ENCODE measurements at regions not wholly inside any gene's neighbourhood (a gene's known extent, or its start where the extent isn't known, plus 50 kb on each side); places are given as distances from the start of the nearest gene placed in this dataset.

GRCh38 chr6:19036196-19036555 is 649.0 kb downstream of the RNF144B start:
- Histone ChIP-seq H3K36me3 (replicated peaks in 1 of 2; ENCODE audit: control insufficient read depth in 1 of 2, insufficient read depth in 2 of 2, low read length in 2 of 2) (no peaks in the 10 kb centered on the region), H3K27ac (ENCODE audit: low read depth in 1 of 2, low read length in 2 of 2) (no peak overlapping the region), H4K20me1 (ENCODE audit: insufficient read depth, low read length) (no peaks in the 10 kb centered on the region), H3K79me2 (ENCODE audit: insufficient read depth, low read length) (no peaks in the 10 kb centered on the region), H3K9ac (ENCODE audit: insufficient read depth, low read length, poor library complexity, severe bottlenecking) (no peak overlapping the region), H3K4me3 (replicated peaks in 1 of 3; ENCODE audit: low read depth in 2 of 3, low read length in 3 of 3) (no peak overlapping the region), H3K4me1 (ENCODE audit: control insufficient read depth in 1 of 2, insufficient read depth in 2 of 2, low read length in 2 of 2) (no peaks in the 10 kb centered on the region), H3K9me3 (replicated peaks in 1 of 2; ENCODE audit: control insufficient read depth in 1 of 2, insufficient read depth in 1 of 2, low read length in 2 of 2) (no peaks in the 10 kb centered on the region), H2AFZ (ENCODE audit: insufficient read depth, low read depth, low read length, poor library complexity, severe bottlenecking) (no peak overlapping the region), H3K4me2 (replicated peaks; ENCODE audit: extremely low read depth, low read length, poor library complexity, severe bottlenecking) (no peak overlapping the region), H3K27me3 (ENCODE audit: control insufficient read depth in 2 of 2, insufficient read depth in 2 of 2, low read length in 2 of 2) (no peaks in the 10 kb centered on the region)
- Mint-ChIP-seq H3K4me1 (no peaks in the 10 kb centered on the region), H3K27ac (no peak overlapping the region), H3K27me3 (ENCODE audit: low read depth in 3 of 3) (no peaks in the 10 kb centered on the region), H3K4me3 (no peak overlapping the region), H3K9me3 (peaks cover 0 to 2% (median 0%) of the 10 kb centered on the region in 7 donors), H3K36me3 (no peaks in the 10 kb centered on the region)
- intact Hi-C loops (cut with micrococcal nuclease): no loop called here
- TF ChIP-seq CTCF (IDR thresholded peaks at IDR 0.05): no peak
- 100% methylated on average over 1 of the region's 2 CpGs for WGBS (ENCODE audit: insufficient coverage)
- no peak for DNase-seq

GRCh38 chr6:19037607-19038006 is 650.5 kb downstream of the RNF144B start:
- DNase-seq: no peak
- Histone ChIP-seq H3K36me3 (replicated peaks in 1 of 2; ENCODE audit: control insufficient read depth in 1 of 2, insufficient read depth in 2 of 2, low read length in 2 of 2) (no peaks in the 10 kb centered on the region), H3K9me3 (replicated peaks in 1 of 2; ENCODE audit: control insufficient read depth in 1 of 2, insufficient read depth in 1 of 2, low read length in 2 of 2) (no peaks in the 10 kb centered on the region), H3K4me2 (replicated peaks; ENCODE audit: extremely low read depth, low read length, poor library complexity, severe bottlenecking) (no peak overlapping the region), H3K79me2 (ENCODE audit: insufficient read depth, low read length) (no peaks in the 10 kb centered on the region), H3K4me3 (replicated peaks in 1 of 3; ENCODE audit: low read depth in 2 of 3, low read length in 3 of 3) (no peak overlapping the region), H4K20me1 (ENCODE audit: insufficient read depth, low read length) (no peaks in the 10 kb centered on the region), H3K27ac (ENCODE audit: low read depth in 1 of 2, low read length in 2 of 2) (no peak overlapping the region), H3K4me1 (ENCODE audit: control insufficient read depth in 1 of 2, insufficient read depth in 2 of 2, low read length in 2 of 2) (no peaks in the 10 kb centered on the region), H3K27me3 (ENCODE audit: control insufficient read depth in 2 of 2, insufficient read depth in 2 of 2, low read length in 2 of 2) (no peaks in the 10 kb centered on the region), H3K9ac (ENCODE audit: insufficient read depth, low read length, poor library complexity, severe bottlenecking) (no peak overlapping the region), H2AFZ (ENCODE audit: insufficient read depth, low read depth, low read length, poor library complexity, severe bottlenecking) (no peak overlapping the region)
- no peak overlapping the region for H3K4me3 Mint-ChIP-seq
- 100% methylated on average over 1 of the region's 4 CpGs for WGBS (ENCODE audit: insufficient coverage)
- no peak overlapping the region for H3K27ac Mint-ChIP-seq
- no peaks in the 10 kb centered on the region for H3K27me3 Mint-ChIP-seq (ENCODE audit: low read depth in 3 of 3)
- peaks cover 0 to 6% (median 0%) of the 10 kb centered on the region in 7 donors for H3K9me3 Mint-ChIP-seq
- no peaks in the 10 kb centered on the region for H3K4me1 Mint-ChIP-seq
- TF ChIP-seq CTCF (IDR thresholded peaks at IDR 0.05): no peak
- no peaks in the 10 kb centered on the region for H3K36me3 Mint-ChIP-seq
- intact Hi-C loops (cut with micrococcal nuclease): no loop called here

Data from CD14-positive monocyte (primary cell).